Thyroid gland (tissue), 4 donors: ENCODE measurements at regions not wholly inside any gene's neighbourhood (a gene's known extent, or its start where the extent isn't known, plus 50 kb on each side); places are given as distances from the start of the nearest gene placed in this dataset.

ENCODE experiments used
- DNase-seq, 2 donors: peaks; one replicate each; pipeline ENCODE4 v3.0.0-alpha.2; 2019
- H3K27ac ChIP-seq, 3 donors: fragments of 200-600 bp; sonication (generic); 1 replicate in 2 of 3; 2 replicates in 1 of 3; pipeline ENCODE4 v1.5.1; 2016 to 2019; ENCODE audit warnings: mild to moderate bottlenecking in 1 of 3, moderate library complexity in 1 of 3
- H3K27me3 ChIP-seq: fragments of 200-600 bp; sonication (generic); one replicate; pipeline ENCODE4 v1.5.1; 2019
- H3K36me3 ChIP-seq, 2 donors: fragments of 200-600 bp; sonication (generic); one replicate each; pipeline ENCODE4 v1.5.1; 2016 to 2019
- H3K4me1 ChIP-seq, 2 donors: fragments of 200-600 bp; sonication (generic); one replicate each; pipeline ENCODE4 v1.5.1; 2017 to 2019
- H3K4me3 ChIP-seq, 3 donors: fragments of 200-600 bp; sonication (generic); replicated peaks in 1 of 3; 1 replicate in 2 of 3; 2 replicates in 1 of 3; pipeline ENCODE4 v1.5.1; 2016; ENCODE audit warnings: mild to moderate bottlenecking in 1 of 3
- H3K9me3 ChIP-seq: fragments of 200-600 bp; sonication (generic); one replicate; pipeline ENCODE4 v1.5.1; 2017
- CTCF ChIP-seq, 6 experiments: fragments of 200-600 bp in 3 of 6; fragments of 450-650 bp in 3 of 6; sonication (generic) in 3 of 6; IDR thresholded peaks; one replicate each; pipeline ENCODE4 v1.5.1; 2016 to 2019; ENCODE audit warnings: antibody characterized with exemption in 6 of 6, mild to moderate bottlenecking in 2 of 6, inconsistent platforms in 1 of 6, moderate library complexity in 1 of 6
- POLR2A ChIP-seq, 2 donors: fragments of 450-650 bp; IDR thresholded peaks; one replicate each; pipeline ENCODE4 v1.6.1; 2017; ENCODE audit warnings: antibody characterized with exemption in 2 of 2, mild to moderate bottlenecking in 2 of 2, moderate library complexity in 1 of 2
- WGBS, 2 donors: methylation state at CpG; one replicate each; pipeline ENCODE4 v1.1.5; 2017; 5-methylcytosine and 5-hydroxymethylcytosine counted together
- intact Hi-C: fragments of 100-400 bp; cut with DNase I; formaldehyde crosslinking; loops from one replicate; pipeline ENCODE4 v1.15.1; 2023

GRCh38 chr3:61311044-61311443, 59.8 kb upstream of the FHIT start:
- Histone ChIP-seq H3K4me1 (no peaks in the 10 kb centered on the region), H3K27ac (no peak overlapping the region), H3K4me3 (no peak overlapping the region), H3K27me3 (no peaks in the 10 kb centered on the region), H3K9me3 (no peaks in the 10 kb centered on the region), H3K36me3 (no peaks in the 10 kb centered on the region)
- intact Hi-C loops, result no loop called here
- TF ChIP-seq POLR2A (IDR thresholded peaks at IDR 0.05) (no peak), CTCF (IDR thresholded peaks at IDR 0.05) (no peak)
- WGBS, 2 donors, result 86 to 88% methylated on average over 2 of the region's 2 CpGs
- DNase-seq, result no peak

GRCh38 chr3:61315871-61316270, 64.6 kb upstream of the FHIT start:
- peak; percentile 15 to 16 for DNase-seq
- intact Hi-C loops, result no loop called here

GRCh38 chr3:61323094-61323493, 71.8 kb upstream of the FHIT start:
- 57 to 63% methylated on average over 3 of the region's 3 CpGs for WGBS, 2 donors
- no peaks in the 10 kb centered on the region for H3K9me3 ChIP-seq
- no peak for DNase-seq
- no peak overlapping the region for H3K27ac ChIP-seq
- intact Hi-C loops, result no loop called here
- H3K27me3 ChIP-seq, result no peaks in the 10 kb centered on the region
- no peak overlapping the region for H3K4me3 ChIP-seq
- no peaks in the 10 kb centered on the region for H3K4me1 ChIP-seq
- TF ChIP-seq CTCF (IDR thresholded peaks at IDR 0.05) (no peak), POLR2A (IDR thresholded peaks at IDR 0.05) (no peak)
- no peaks in the 10 kb centered on the region for H3K36me3 ChIP-seq

More at GRCh38 chr3:61315871-61316270, 64.6 kb upstream of the FHIT start:
- H3K4me3 ChIP-seq, result no peak overlapping the region
- H3K27me3 ChIP-seq, result no peaks in the 10 kb centered on the region
- no peaks in the 10 kb centered on the region for H3K36me3 ChIP-seq
- H3K27ac ChIP-seq, result no peak overlapping the region
- WGBS, 2 donors, result 29 to 37% methylated on average over 3 of the region's 3 CpGs
- H3K4me1 ChIP-seq, result no peaks in the 10 kb centered on the region
- H3K9me3 ChIP-seq, result no peaks in the 10 kb centered on the region
- no peak for TF ChIP-seq CTCF (IDR thresholded peaks at IDR 0.05)
- TF ChIP-seq POLR2A (IDR thresholded peaks at IDR 0.05), result no peak

- Histone ChIP-seq H3K36me3 (no peaks in the 10 kb centered on the region), H3K4me1 (no peaks in the 10 kb centered on the region), H3K4me3 (no peak overlapping the region), H3K27ac (no peak overlapping the region), H3K9me3 (no peaks in the 10 kb centered on the region), H3K27me3 (no peaks in the 10 kb centered on the region)
- no peak for TF ChIP-seq POLR2A (IDR thresholded peaks at IDR 0.05)
- TF ChIP-seq CTCF (IDR thresholded peaks at IDR 0.05), result no peak
- 93 to 95% methylated on average over 5 of the region's 5 CpGs for WGBS, 2 donors
- DNase-seq, result no peak
- intact Hi-C loops, result no loop called here
Measured at GRCh38 chr3:61331929-61332552, 80.8 kb upstream of the FHIT start.

GRCh38 chr3:61333192-61333961, 82.1 kb upstream of the FHIT start:
- Histone ChIP-seq H3K36me3 (no peaks in the 10 kb centered on the region), H3K27ac (no peak overlapping the region), H3K4me3 (no peak overlapping the region), H3K9me3 (no peaks in the 10 kb centered on the region), H3K4me1 (no peaks in the 10 kb centered on the region), H3K27me3 (no peaks in the 10 kb centered on the region)
- no peak for DNase-seq
- intact Hi-C loops, result no loop called here
- TF ChIP-seq CTCF (IDR thresholded peaks at IDR 0.05) (no peak), POLR2A (IDR thresholded peaks at IDR 0.05) (no peak)
- WGBS, 2 donors, result 79 to 83% methylated on average over 7 of the region's 7 CpGs
